MG63 (cell line): ENCODE measurements at regions not wholly inside any gene's neighbourhood (a gene's known extent, or its start where the extent isn't known, plus 50 kb on each side); places are given as distances from the start of the nearest gene placed in this dataset.

Source experiments
- DNase-seq: peaks from one replicate; pipeline ENCODE4 v3.0.0-alpha.2; 2020
- H3K27me3 ChIP-seq: fragments of 250-450 bp; sonication (Bioruptor Pico); 2 replicates; pipeline ENCODE4 v1.5.1; 2020; ENCODE audit warnings: mild to moderate bottlenecking, moderate library complexity
- H3K36me3 ChIP-seq: fragments of 250-450 bp; sonication (Bioruptor Pico); 2 replicates; pipeline ENCODE4 v1.5.1; 2020; ENCODE audit warnings: mild to moderate bottlenecking, moderate library complexity
- H3K4me3 ChIP-seq: fragments of 250-450 bp; sonication (Bioruptor Pico); 2 replicates; pipeline ENCODE4 v1.5.1; 2020; ENCODE audit warnings: mild to moderate bottlenecking, moderate library complexity
- H3K9me3 ChIP-seq: fragments of 250-450 bp; sonication (Bioruptor Pico); 2 replicates; pipeline ENCODE4 v1.5.1; 2020; ENCODE audit warnings: mild to moderate bottlenecking, moderate library complexity

GRCh38 chr2:129273266-129274037, 706.0 kb upstream of the RAB6C start:
- DNase-seq: no peak
- Histone ChIP-seq H3K36me3 (no peaks in the 10 kb centered on the region), H3K9me3 (no peaks in the 10 kb centered on the region), H3K4me3 (no peak overlapping the region), H3K27me3 (no peaks in the 10 kb centered on the region)

GRCh38 chr2:129274038-129274415, 705.4 kb upstream of the RAB6C start:
- Histone ChIP-seq H3K27me3 (no peaks in the 10 kb centered on the region), H3K9me3 (no peaks in the 10 kb centered on the region), H3K36me3 (no peaks in the 10 kb centered on the region), H3K4me3 (no peak overlapping the region)
- DNase-seq: no peak

GRCh38 chr2:129274918-129275317, 704.5 kb upstream of the RAB6C start:
- H3K4me3 ChIP-seq: no peak overlapping the region
- H3K36me3 ChIP-seq: no peaks in the 10 kb centered on the region
- H3K9me3 ChIP-seq: no peaks in the 10 kb centered on the region
- H3K27me3 ChIP-seq: no peaks in the 10 kb centered on the region
- no peak for DNase-seq

- Histone ChIP-seq H3K27me3 (no peaks in the 10 kb centered on the region), H3K4me3 (no peak overlapping the region), H3K36me3 (no peaks in the 10 kb centered on the region), H3K9me3 (no peaks in the 10 kb centered on the region)
- DNase-seq: no peak
Measured at GRCh38 chr2:129275706-129276105, 703.8 kb upstream of the RAB6C start.

- Histone ChIP-seq H3K27me3 (no peaks in the 10 kb centered on the region), H3K4me3 (no peak overlapping the region), H3K36me3 (no peaks in the 10 kb centered on the region), H3K9me3 (no peaks in the 10 kb centered on the region)
- DNase-seq: peak; percentile 12
Measured at GRCh38 chr2:129276978-129277584, 702.4 kb upstream of the RAB6C start.

- no peak for DNase-seq
- H3K27me3 ChIP-seq: no peaks in the 10 kb centered on the region
- no peaks in the 10 kb centered on the region for H3K36me3 ChIP-seq
- no peaks in the 10 kb centered on the region for H3K9me3 ChIP-seq
- H3K4me3 ChIP-seq: no peak overlapping the region
Measured at GRCh38 chr2:129277585-129277981, 701.9 kb upstream of the RAB6C start.

GRCh38 chr2:129281791-129282530, 697.5 kb upstream of the RAB6C start:
- H3K4me3 ChIP-seq: no peak overlapping the region
- H3K9me3 ChIP-seq: no peaks in the 10 kb centered on the region
- no peak for DNase-seq
- H3K36me3 ChIP-seq: no peaks in the 10 kb centered on the region
- no peaks in the 10 kb centered on the region for H3K27me3 ChIP-seq

- Histone ChIP-seq H3K27me3 (no peaks in the 10 kb centered on the region), H3K36me3 (no peaks in the 10 kb centered on the region), H3K9me3 (no peaks in the 10 kb centered on the region), H3K4me3 (no peak overlapping the region)
- no peak for DNase-seq
Measured at GRCh38 chr2:129285012-129285411, 694.5 kb upstream of the RAB6C start.

- DNase-seq: no peak
- Histone ChIP-seq H3K27me3 (no peaks in the 10 kb centered on the region), H3K36me3 (no peaks in the 10 kb centered on the region), H3K4me3 (no peak overlapping the region), H3K9me3 (no peaks in the 10 kb centered on the region)
Measured at GRCh38 chr2:129293326-129293725, 686.1 kb upstream of the RAB6C start.

- Histone ChIP-seq H3K9me3 (no peaks in the 10 kb centered on the region), H3K27me3 (no peaks in the 10 kb centered on the region), H3K4me3 (no peak overlapping the region), H3K36me3 (no peaks in the 10 kb centered on the region)
- DNase-seq: no peak
Measured at GRCh38 chr2:129296396-129296795, 683.1 kb upstream of the RAB6C start.

GRCh38 chr2:129296806-129297205, 682.7 kb upstream of the RAB6C start:
- no peak overlapping the region for H3K4me3 ChIP-seq
- no peaks in the 10 kb centered on the region for H3K27me3 ChIP-seq
- H3K36me3 ChIP-seq: no peaks in the 10 kb centered on the region
- no peaks in the 10 kb centered on the region for H3K9me3 ChIP-seq
- DNase-seq: no peak

GRCh38 chr2:129297430-129297829, 682.0 kb upstream of the RAB6C start:
- H3K27me3 ChIP-seq: no peaks in the 10 kb centered on the region
- DNase-seq: no peak

GRCh38 chr2:129299338-129299737, 680.1 kb upstream of the RAB6C start:
- Histone ChIP-seq H3K9me3 (no peaks in the 10 kb centered on the region), H3K27me3 (no peaks in the 10 kb centered on the region), H3K36me3 (no peaks in the 10 kb centered on the region), H3K4me3 (no peak overlapping the region)
- no peak for DNase-seq

More at GRCh38 chr2:129297430-129297829, 682.0 kb upstream of the RAB6C start:
- H3K4me3 ChIP-seq: no peak overlapping the region
- H3K36me3 ChIP-seq: no peaks in the 10 kb centered on the region
- H3K9me3 ChIP-seq: no peaks in the 10 kb centered on the region

GRCh38 chr2:129299756-129300155, 679.7 kb upstream of the RAB6C start:
- H3K9me3 ChIP-seq: no peaks in the 10 kb centered on the region
- no peaks in the 10 kb centered on the region for H3K36me3 ChIP-seq
- H3K27me3 ChIP-seq: no peaks in the 10 kb centered on the region
- H3K4me3 ChIP-seq: no peak overlapping the region
- no peak for DNase-seq

- H3K9me3 ChIP-seq: no peaks in the 10 kb centered on the region
- no peak for DNase-seq
- no peaks in the 10 kb centered on the region for H3K27me3 ChIP-seq
- no peak overlapping the region for H3K4me3 ChIP-seq
- H3K36me3 ChIP-seq: no peaks in the 10 kb centered on the region
Measured at GRCh38 chr2:129300456-129300855, 679.0 kb upstream of the RAB6C start.

- Histone ChIP-seq H3K36me3 (no peaks in the 10 kb centered on the region), H3K9me3 (no peaks in the 10 kb centered on the region), H3K27me3 (no peaks in the 10 kb centered on the region; the same call in 1 of the 2 replicates), H3K4me3 (no peak overlapping the region)
- peak; percentile 71 for DNase-seq
Measured at GRCh38 chr2:129301431-129301913, 678.0 kb upstream of the RAB6C start.

GRCh38 chr2:129302106-129302505, 677.4 kb upstream of the RAB6C start:
- H3K36me3 ChIP-seq: no peaks in the 10 kb centered on the region
- H3K4me3 ChIP-seq: no peak overlapping the region
- DNase-seq: no peak
- no peaks in the 10 kb centered on the region; the same call in 1 of the 2 replicates for H3K27me3 ChIP-seq
- H3K9me3 ChIP-seq: no peaks in the 10 kb centered on the region
